ENCODE measurements at regions not wholly inside any gene's neighbourhood (a gene's known extent, or its start where the extent isn't known, plus 50 kb on each side); places are given as distances from the start of the nearest gene placed in this dataset.

DNA sequence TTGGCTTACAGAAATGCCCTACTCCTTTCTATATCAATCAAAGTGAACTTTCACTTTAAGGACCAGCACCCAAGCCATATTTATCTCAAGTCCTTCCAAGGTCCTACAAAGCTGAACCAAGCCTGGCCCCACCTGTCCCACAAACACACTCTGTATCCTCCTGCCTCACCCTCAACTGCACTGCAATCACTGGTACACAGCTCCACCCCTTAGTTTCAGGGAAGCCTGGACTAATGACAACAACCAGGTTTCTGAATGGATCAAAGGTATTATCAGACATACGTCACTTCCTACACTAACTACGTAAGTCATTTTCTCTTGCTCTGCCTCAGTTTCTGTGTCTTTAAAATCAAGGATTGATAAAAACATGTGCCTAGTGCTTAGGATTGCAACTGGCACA lies 205.6 kb upstream of the HS3ST1 start:
- Mint-ChIP-seq H3K4me3 (no peak overlapping the region), H3K36me3 (ENCODE audit: low read depth) (no peaks in the 10 kb centered on the region), H3K27me3 (no peaks in the 10 kb centered on the region), H3K27ac (no peak overlapping the region), H3K4me1 (ENCODE audit: low read depth) (no peaks in the 10 kb centered on the region), H3K9me3 (no peaks in the 10 kb centered on the region)

DNA sequence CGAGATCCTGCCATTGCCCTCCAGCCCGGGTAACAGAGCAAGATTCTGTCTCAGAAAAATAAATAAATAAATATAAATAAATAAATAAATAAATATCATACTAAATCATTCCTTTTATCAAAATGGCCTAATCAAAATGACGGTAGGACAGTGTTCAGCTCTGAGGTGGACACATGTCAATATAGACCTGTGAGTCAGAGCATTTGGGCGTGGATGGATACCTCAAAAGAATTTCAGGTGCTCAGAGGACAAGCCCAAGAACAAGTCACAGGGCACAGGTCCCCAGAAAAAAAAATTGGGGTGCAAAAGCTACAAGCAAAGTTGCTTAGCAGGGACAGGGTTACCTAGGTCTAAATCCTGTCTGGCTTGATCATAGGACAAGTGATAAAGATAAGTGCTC lies 204.7 kb upstream of the HS3ST1 start:
- Mint-ChIP-seq H3K4me1 (ENCODE audit: low read depth) (no peaks in the 10 kb centered on the region), H3K27ac (no peak overlapping the region), H3K9me3 (no peaks in the 10 kb centered on the region), H3K4me3 (no peak overlapping the region), H3K27me3 (no peaks in the 10 kb centered on the region), H3K36me3 (ENCODE audit: low read depth) (no peaks in the 10 kb centered on the region)

DNA sequence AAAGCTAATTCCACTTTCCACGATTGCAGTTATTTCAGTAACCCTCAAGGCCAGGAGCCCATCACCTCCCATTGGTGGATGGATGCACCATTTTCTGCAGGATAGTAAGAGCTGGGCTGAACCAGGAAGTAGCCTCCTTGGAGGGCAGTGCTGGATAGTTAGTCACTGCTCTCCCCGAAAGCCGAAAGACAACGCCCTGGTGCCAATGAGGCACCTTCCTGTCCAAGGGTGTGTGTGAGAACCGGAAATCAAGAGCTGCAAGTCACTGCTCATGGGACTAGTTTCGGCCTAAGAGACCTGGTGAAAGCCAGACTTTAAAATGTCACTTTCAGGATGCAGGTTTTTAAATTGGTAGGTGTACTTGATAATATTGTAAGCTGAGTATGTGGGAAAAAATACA lies 203.8 kb upstream of the HS3ST1 start:
- H3K4me3 Mint-ChIP-seq, result no peak overlapping the region
- no peaks in the 10 kb centered on the region for H3K9me3 Mint-ChIP-seq
- H3K27me3 Mint-ChIP-seq, result no peaks in the 10 kb centered on the region
- no peak overlapping the region for H3K27ac Mint-ChIP-seq
- no peaks in the 10 kb centered on the region for H3K36me3 Mint-ChIP-seq (ENCODE audit: low read depth)
- no peaks in the 10 kb centered on the region for H3K4me1 Mint-ChIP-seq (ENCODE audit: low read depth)

GRCh38 chr4:11632025-11632424 lies 203.3 kb upstream of the HS3ST1 start:
- Mint-ChIP-seq H3K4me3 (no peak overlapping the region), H3K27me3 (no peaks in the 10 kb centered on the region), H3K27ac (no peak overlapping the region), H3K36me3 (ENCODE audit: low read depth) (no peaks in the 10 kb centered on the region), H3K9me3 (no peaks in the 10 kb centered on the region), H3K4me1 (ENCODE audit: low read depth) (no peaks in the 10 kb centered on the region)

- Mint-ChIP-seq H3K9me3 (no peaks in the 10 kb centered on the region), H3K4me1 (ENCODE audit: low read depth) (no peaks in the 10 kb centered on the region), H3K36me3 (ENCODE audit: low read depth) (no peaks in the 10 kb centered on the region), H3K4me3 (no peak overlapping the region), H3K27ac (no peak overlapping the region), H3K27me3 (no peaks in the 10 kb centered on the region)
Measured at GRCh38 chr4:11631416-11631815, 202.7 kb upstream of the HS3ST1 start.

- Mint-ChIP-seq H3K9me3 (no peaks in the 10 kb centered on the region), H3K4me1 (ENCODE audit: low read depth) (no peaks in the 10 kb centered on the region), H3K36me3 (ENCODE audit: low read depth) (no peaks in the 10 kb centered on the region), H3K27me3 (no peaks in the 10 kb centered on the region), H3K27ac (no peak overlapping the region), H3K4me3 (no peak overlapping the region)
Measured at GRCh38 chr4:11628093-11628725, 199.5 kb upstream of the HS3ST1 start.

DNA sequence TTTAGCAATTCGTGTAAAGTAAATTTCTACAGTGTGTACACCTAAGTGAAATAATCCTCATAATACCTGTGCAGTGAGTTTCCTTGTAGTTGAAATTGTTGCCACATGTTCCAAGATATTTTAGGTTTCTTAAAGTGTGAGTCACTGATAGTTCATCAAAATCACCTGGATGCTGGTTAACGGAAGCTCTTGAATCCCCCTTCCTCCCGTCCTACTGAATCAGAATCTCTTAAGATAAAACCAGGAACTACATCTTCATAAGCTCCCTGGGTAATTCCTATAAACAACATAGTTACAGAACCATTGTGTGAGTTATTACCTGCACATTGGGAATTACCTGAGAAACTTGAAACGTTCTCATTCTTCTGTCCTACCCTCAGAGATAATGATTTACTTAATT lies 197.4 kb upstream of the HS3ST1 start:
- no peaks in the 10 kb centered on the region for H3K27me3 Mint-ChIP-seq
- H3K9me3 Mint-ChIP-seq, result no peaks in the 10 kb centered on the region
- no peak overlapping the region for H3K27ac Mint-ChIP-seq
- H3K36me3 Mint-ChIP-seq (ENCODE audit: low read depth), result no peaks in the 10 kb centered on the region
- H3K4me3 Mint-ChIP-seq, result no peak overlapping the region
- H3K4me1 Mint-ChIP-seq (ENCODE audit: low read depth), result no peaks in the 10 kb centered on the region

- Mint-ChIP-seq H3K27ac (no peak overlapping the region), H3K4me1 (ENCODE audit: low read depth) (no peaks in the 10 kb centered on the region), H3K27me3 (no peaks in the 10 kb centered on the region)
Measured at GRCh38 chr4:11625211-11625610, 196.5 kb upstream of the HS3ST1 start.

GRCh38 chr4:11624370-11624769 lies 195.7 kb upstream of the HS3ST1 start:
- Mint-ChIP-seq H3K36me3 (ENCODE audit: low read depth) (no peaks in the 10 kb centered on the region), H3K9me3 (no peaks in the 10 kb centered on the region), H3K4me1 (ENCODE audit: low read depth) (no peaks in the 10 kb centered on the region), H3K27me3 (no peaks in the 10 kb centered on the region), H3K4me3 (no peak overlapping the region), H3K27ac (no peak overlapping the region)

More at GRCh38 chr4:11625211-11625610, 196.5 kb upstream of the HS3ST1 start:
- no peaks in the 10 kb centered on the region for H3K9me3 Mint-ChIP-seq
- H3K4me3 Mint-ChIP-seq, result no peak overlapping the region
- no peaks in the 10 kb centered on the region for H3K36me3 Mint-ChIP-seq (ENCODE audit: low read depth)

GRCh38 chr4:11623726-11624037 lies 195.0 kb upstream of the HS3ST1 start:
- Mint-ChIP-seq H3K4me1 (ENCODE audit: low read depth) (no peaks in the 10 kb centered on the region), H3K27me3 (no peaks in the 10 kb centered on the region), H3K27ac (no peak overlapping the region), H3K4me3 (no peak overlapping the region), H3K9me3 (no peaks in the 10 kb centered on the region), H3K36me3 (ENCODE audit: low read depth) (no peaks in the 10 kb centered on the region)

DNA sequence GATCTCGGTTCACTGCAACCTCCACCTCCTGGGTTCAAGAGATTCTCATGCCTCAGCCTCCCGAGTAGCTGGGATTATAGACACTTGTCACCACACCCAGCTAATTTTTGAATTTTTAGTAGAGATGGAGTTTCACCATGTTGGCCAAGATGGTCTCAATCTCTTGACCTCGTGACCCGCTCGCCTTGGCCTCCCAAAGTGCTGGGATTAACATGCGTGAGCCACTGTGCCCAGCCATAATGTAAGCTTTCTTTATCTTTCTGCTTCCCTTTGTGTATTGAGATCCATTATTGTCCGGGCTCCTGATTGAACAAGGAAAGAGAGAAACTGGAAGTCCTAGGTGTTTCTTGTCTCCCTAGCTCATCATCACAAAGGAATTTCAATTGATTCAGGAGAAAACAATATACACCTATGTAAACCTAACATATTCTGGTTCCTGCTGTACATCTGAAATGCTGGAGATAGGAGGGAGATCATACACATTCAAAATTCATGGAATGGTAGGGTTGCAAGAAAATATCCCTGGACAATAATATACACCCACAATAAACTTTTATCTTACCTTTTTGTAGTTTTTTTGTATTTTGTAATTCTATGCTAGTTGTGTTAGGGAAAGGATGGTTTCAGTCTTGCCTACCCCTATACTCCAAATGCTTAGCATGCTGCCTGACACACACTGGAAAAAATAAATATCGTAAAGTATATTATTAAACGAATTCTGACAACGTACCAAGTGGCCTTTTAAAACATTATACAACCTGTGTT lies 194.4 kb upstream of the HS3ST1 start:
- Mint-ChIP-seq H3K27me3 (no peaks in the 10 kb centered on the region), H3K4me3 (no peak overlapping the region), H3K9me3 (no peaks in the 10 kb centered on the region), H3K36me3 (ENCODE audit: low read depth) (no peaks in the 10 kb centered on the region), H3K4me1 (ENCODE audit: low read depth) (no peaks in the 10 kb centered on the region), H3K27ac (no peak overlapping the region)

- Mint-ChIP-seq H3K4me3 (no peak overlapping the region), H3K9me3 (no peaks in the 10 kb centered on the region), H3K27me3 (no peaks in the 10 kb centered on the region), H3K27ac (no peak overlapping the region), H3K4me1 (ENCODE audit: low read depth) (no peaks in the 10 kb centered on the region), H3K36me3 (ENCODE audit: low read depth) (no peaks in the 10 kb centered on the region)
Measured at GRCh38 chr4:11620861-11621260, 192.2 kb upstream of the HS3ST1 start.

DNA sequence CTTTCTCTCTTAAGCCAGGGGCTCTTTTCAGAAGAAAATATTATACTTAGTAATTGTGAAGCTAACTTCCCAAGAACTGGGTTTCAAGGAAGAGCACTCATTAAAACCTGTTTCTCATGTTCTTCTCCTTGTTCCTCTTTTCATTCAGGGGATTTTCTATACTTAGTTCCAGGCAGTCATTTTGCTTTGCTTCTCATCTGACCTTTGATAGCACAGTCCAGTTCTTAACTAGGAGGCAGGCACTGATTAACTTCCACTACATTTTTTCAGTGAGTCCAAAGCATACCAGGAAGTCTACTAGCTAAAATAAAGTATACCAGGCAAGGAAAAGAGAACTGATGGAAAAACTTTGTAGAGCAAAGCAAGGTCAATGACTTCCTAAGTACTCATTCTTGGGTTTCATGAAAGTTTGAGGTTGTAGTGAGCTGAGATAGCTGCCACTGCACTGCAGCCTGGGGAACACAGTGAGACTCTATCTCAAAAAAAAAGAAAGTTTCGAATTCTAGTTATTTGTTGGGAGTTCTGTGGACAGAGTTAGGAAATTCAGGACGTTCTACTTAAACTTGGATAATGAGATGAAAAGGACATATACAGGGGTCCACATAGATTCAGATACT lies 190.1 kb upstream of the HS3ST1 start:
- H3K27ac Mint-ChIP-seq, result no peak overlapping the region
- no peaks in the 10 kb centered on the region for H3K4me1 Mint-ChIP-seq (ENCODE audit: low read depth)
- no peaks in the 10 kb centered on the region for H3K9me3 Mint-ChIP-seq
- no peaks in the 10 kb centered on the region for H3K36me3 Mint-ChIP-seq (ENCODE audit: low read depth)
- H3K27me3 Mint-ChIP-seq, result no peaks in the 10 kb centered on the region
- H3K4me3 Mint-ChIP-seq, result no peak overlapping the region

GRCh38 chr4:11616856-11617255 lies 188.2 kb upstream of the HS3ST1 start:
- H3K27ac Mint-ChIP-seq, result no peak overlapping the region
- no peak overlapping the region for H3K4me3 Mint-ChIP-seq
- no peaks in the 10 kb centered on the region for H3K9me3 Mint-ChIP-seq
- no peaks in the 10 kb centered on the region for H3K36me3 Mint-ChIP-seq (ENCODE audit: low read depth)
- no peaks in the 10 kb centered on the region for H3K4me1 Mint-ChIP-seq (ENCODE audit: low read depth)
- no peaks in the 10 kb centered on the region for H3K27me3 Mint-ChIP-seq

- no peaks in the 10 kb centered on the region for H3K36me3 Mint-ChIP-seq (ENCODE audit: low read depth)
- no peak overlapping the region for H3K4me3 Mint-ChIP-seq
- no peaks in the 10 kb centered on the region for H3K4me1 Mint-ChIP-seq (ENCODE audit: low read depth)
- H3K9me3 Mint-ChIP-seq, result no peaks in the 10 kb centered on the region
- no peaks in the 10 kb centered on the region for H3K27me3 Mint-ChIP-seq
- H3K27ac Mint-ChIP-seq, result no peak overlapping the region
Measured at GRCh38 chr4:11615601-11616000, 186.9 kb upstream of the HS3ST1 start.

DNA sequence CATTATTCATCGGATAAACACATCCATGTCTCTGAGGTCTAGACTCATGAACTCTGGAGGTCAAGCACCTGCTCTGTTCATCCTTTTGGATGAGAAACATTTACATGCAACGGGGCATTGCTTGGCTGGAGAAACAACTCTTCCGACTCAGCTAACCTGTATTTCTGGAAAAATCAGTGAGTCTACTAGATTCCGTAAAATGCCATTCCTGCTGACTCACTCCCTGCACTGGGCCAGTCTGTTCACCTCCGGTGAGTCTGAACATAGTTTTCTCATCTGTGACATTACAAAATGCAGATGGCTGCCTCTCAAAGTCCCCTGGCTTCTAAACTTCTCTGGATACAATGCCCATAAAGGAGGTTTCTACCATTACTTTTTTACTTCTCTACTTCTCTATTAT lies 185.7 kb upstream of the HS3ST1 start:
- Mint-ChIP-seq H3K4me1 (ENCODE audit: low read depth) (no peaks in the 10 kb centered on the region), H3K27me3 (no peaks in the 10 kb centered on the region), H3K9me3 (no peaks in the 10 kb centered on the region), H3K4me3 (no peak overlapping the region), H3K27ac (no peak overlapping the region), H3K36me3 (ENCODE audit: low read depth) (no peaks in the 10 kb centered on the region)

Measured in stimulated activated naive CD8-positive, alpha-beta T cell treated with anti-CD3 and anti-CD28 coated beads, Interleukin-15, Interleukin-2, amounts not matched to agents 100 ng/mL and 50 ng/mL, for 24 hours (primary cell).